Activated T-cell treated with anti-CD3 and anti-CD28 coated beads for 24 hours (primary cell): ENCODE measurements at regions not wholly inside any gene's neighbourhood (a gene's known extent, or its start where the extent isn't known, plus 50 kb on each side); places are given as distances from the start of the nearest gene placed in this dataset.
"Not testable (repeated sequence)": the region's sequence is repeated elsewhere in the genome, so short reads cannot be mapped to it uniquely, and the experiment has no call there.

Experiments
- DNase-seq: peaks from one replicate; pipeline ENCODE4 v3.0.0-alpha.2; 2020; ENCODE audit warnings: low read depth

GRCh38 chr16:16624367-16624766 lies 245.4 kb downstream of the NPIPA7 start:
- not testable (repeated sequence) for DNase-seq

GRCh38 chr16:16625140-16625539 lies 246.2 kb downstream of the NPIPA7 start:
- not testable (repeated sequence) for DNase-seq

GRCh38 chr16:16627865-16628264 lies 248.9 kb downstream of the NPIPA7 start:
- DNase-seq, result not testable (repeated sequence)

- not testable (repeated sequence) for DNase-seq
Measured at GRCh38 chr16:16638231-16638630, 259.3 kb downstream of the NPIPA7 start.

- DNase-seq, result not testable (repeated sequence)
Measured at GRCh38 chr16:16638714-16639113, 259.8 kb downstream of the NPIPA7 start.

- not testable (repeated sequence) for DNase-seq
Measured at GRCh38 chr16:16643828-16644227, 264.9 kb downstream of the NPIPA7 start.

GRCh38 chr16:16648002-16648401 lies 269.1 kb downstream of the NPIPA7 start:
- DNase-seq, result not testable (repeated sequence)

- not testable (repeated sequence) for DNase-seq
Measured at GRCh38 chr16:16672180-16672812, 293.4 kb downstream of the NPIPA7 start.

- not testable (repeated sequence) for DNase-seq
Measured at GRCh38 chr16:16674820-16675219, 295.9 kb downstream of the NPIPA7 start.

GRCh38 chr16:16721849-16722248 lies 342.9 kb downstream of the NPIPA7 start:
- not testable (repeated sequence) for DNase-seq

- DNase-seq, result not testable (repeated sequence)
Measured at GRCh38 chr16:16722666-16723065, 343.7 kb downstream of the NPIPA7 start.

- DNase-seq, result not testable (repeated sequence)
Measured at GRCh38 chr16:16723819-16724519, 345.0 kb downstream of the NPIPA7 start.

GRCh38 chr16:16727048-16727447 lies 348.1 kb downstream of the NPIPA7 start:
- not testable (repeated sequence) for DNase-seq

GRCh38 chr16:16742573-16742972 lies 363.6 kb downstream of the NPIPA7 start:
- not testable (repeated sequence) for DNase-seq

GRCh38 chr16:16754992-16755667 lies 376.2 kb downstream of the NPIPA7 start:
- not testable (repeated sequence) for DNase-seq

- DNase-seq, result no peak
Measured at GRCh38 chr16:16763449-16763848, 384.5 kb downstream of the NPIPA7 start.

GRCh38 chr16:16770717-16771116 lies 391.8 kb downstream of the NPIPA7 start:
- not testable (repeated sequence) for DNase-seq

GRCh38 chr16:16774389-16774788 lies 395.4 kb downstream of the NPIPA7 start:
- no peak for DNase-seq

GRCh38 chr16:16778332-16778731 lies 399.4 kb downstream of the NPIPA7 start:
- no peak for DNase-seq

GRCh38 chr16:16780588-16780987 lies 401.6 kb downstream of the NPIPA7 start:
- no peak for DNase-seq

GRCh38 chr16:16782153-16782552 lies 403.2 kb downstream of the NPIPA7 start:
- no peak for DNase-seq

- DNase-seq, result no peak
Measured at GRCh38 chr16:16788004-16788403, 409.1 kb downstream of the NPIPA7 start.

- no peak for DNase-seq
Measured at GRCh38 chr16:16790597-16790996, 411.7 kb downstream of the NPIPA7 start.
